ENCODE measurements at regions not wholly inside any gene's neighbourhood (a gene's known extent, or its start where the extent isn't known, plus 50 kb on each side); places are given as distances from the start of the nearest gene placed in this dataset.

- Histone ChIP-seq H3K27ac (ENCODE audit: low read depth in 1 of 2, low read length in 2 of 2) (no peak overlapping the region), H3K27me3 (ENCODE audit: control insufficient read depth in 1 of 2, insufficient read depth in 2 of 2, low read length in 2 of 2) (no peaks in the 10 kb centered on the region), H3K9me3 (ENCODE audit: control insufficient read depth in 1 of 2, insufficient read depth in 1 of 2, low read length in 2 of 2) (no peaks in the 10 kb centered on the region), H3K4me3 (ENCODE audit: low read length) (no peak overlapping the region), H3K36me3 (ENCODE audit: insufficient read depth, low read length) (no peaks in the 10 kb centered on the region), H3K4me1 (ENCODE audit: insufficient read depth, low read length) (no peaks in the 10 kb centered on the region)
- H3K27ac Mint-ChIP-seq = no peak overlapping the region
- H3K4me3 Mint-ChIP-seq = no peak overlapping the region
- CTCF ChIA-PET = no interaction called here
- DNase-seq (no peak), ATAC-seq (ENCODE audit: poor library complexity) (no peak)
- peaks cover 8% of the 10 kb centered on the region for H3K9me3 Mint-ChIP-seq
- POLR2A ChIA-PET = no interaction called here
- intact Hi-C loops (cut with DNase I, micrococcal nuclease) = no loop called here
- no peaks in the 10 kb centered on the region for H3K36me3 Mint-ChIP-seq (ENCODE audit: low read depth)
- H3K27me3 Mint-ChIP-seq = peaks cover 7% of the 10 kb centered on the region
- TF ChIP-seq, protein P1, sequence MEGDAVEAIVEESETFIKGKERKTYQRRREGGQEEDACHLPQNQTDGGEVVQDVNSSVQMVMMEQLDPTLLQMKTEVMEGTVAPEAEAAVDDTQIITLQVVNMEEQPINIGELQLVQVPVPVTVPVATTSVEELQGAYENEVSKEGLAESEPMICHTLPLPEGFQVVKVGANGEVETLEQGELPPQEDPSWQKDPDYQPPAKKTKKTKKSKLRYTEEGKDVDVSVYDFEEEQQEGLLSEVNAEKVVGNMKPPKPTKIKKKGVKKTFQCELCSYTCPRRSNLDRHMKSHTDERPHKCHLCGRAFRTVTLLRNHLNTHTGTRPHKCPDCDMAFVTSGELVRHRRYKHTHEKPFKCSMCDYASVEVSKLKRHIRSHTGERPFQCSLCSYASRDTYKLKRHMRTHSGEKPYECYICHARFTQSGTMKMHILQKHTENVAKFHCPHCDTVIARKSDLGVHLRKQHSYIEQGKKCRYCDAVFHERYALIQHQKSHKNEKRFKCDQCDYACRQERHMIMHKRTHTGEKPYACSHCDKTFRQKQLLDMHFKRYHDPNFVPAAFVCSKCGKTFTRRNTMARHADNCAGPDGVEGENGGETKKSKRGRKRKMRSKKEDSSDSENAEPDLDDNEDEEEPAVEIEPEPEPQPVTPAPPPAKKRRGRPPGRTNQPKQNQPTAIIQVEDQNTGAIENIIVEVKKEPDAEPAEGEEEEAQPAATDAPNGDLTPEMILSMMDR (IDR thresholded peaks at IDR 0.05) = no peak
- H3K4me1 Mint-ChIP-seq (ENCODE audit: low read depth) = no peaks in the 10 kb centered on the region
Measured at GRCh38 chr10:89952325-89952724, 250.9 kb downstream of the KIF20B start.

DNA sequence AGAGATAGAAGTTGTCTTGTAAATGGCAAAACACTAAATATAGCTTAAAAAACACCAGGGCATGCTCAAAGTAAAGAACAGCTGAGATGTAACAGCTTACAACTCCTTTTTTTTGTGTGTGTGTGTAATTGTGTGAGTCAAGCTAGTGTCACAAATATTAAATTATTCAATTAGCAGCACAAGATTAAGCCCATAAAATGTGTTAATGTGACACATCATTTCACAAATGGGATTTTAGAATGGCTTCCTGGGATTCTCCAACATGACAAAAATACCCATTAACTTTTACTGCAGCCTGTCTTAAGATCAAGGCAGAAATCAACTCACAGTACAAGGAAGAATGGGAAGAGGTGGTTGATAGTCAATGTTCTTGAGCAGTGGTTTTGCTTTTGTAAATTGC lies 251.4 kb downstream of the KIF20B start:
- no peak overlapping the region for H3K4me3 ChIP-seq (ENCODE audit: low read length)
- Mint-ChIP-seq H3K27me3 (peaks cover 7% of the 10 kb centered on the region), H3K4me1 (ENCODE audit: low read depth) (no peaks in the 10 kb centered on the region), H3K36me3 (ENCODE audit: low read depth) (no peaks in the 10 kb centered on the region), H3K9me3 (peaks cover 5% of the 10 kb centered on the region), H3K4me3 (no peak overlapping the region), H3K27ac (no peak overlapping the region)
- TF ChIP-seq, protein P1 (IDR thresholded peaks at IDR 0.05) = no peak
- H3K27ac ChIP-seq (ENCODE audit: low read depth in 1 of 2, low read length in 2 of 2) = no peak overlapping the region
- H3K27me3 ChIP-seq (ENCODE audit: control insufficient read depth in 1 of 2, insufficient read depth in 2 of 2, low read length in 2 of 2) = no peaks in the 10 kb centered on the region
- no peaks in the 10 kb centered on the region for H3K4me1 ChIP-seq (ENCODE audit: insufficient read depth, low read length)
- CTCF ChIA-PET = no interaction called here
- no peak for ATAC-seq (ENCODE audit: poor library complexity)
- POLR2A ChIA-PET = no interaction called here
- no peaks in the 10 kb centered on the region for H3K36me3 ChIP-seq (ENCODE audit: insufficient read depth, low read length)
- intact Hi-C loops (cut with DNase I, micrococcal nuclease) = no loop called here
- DNase-seq = no peak
- no peaks in the 10 kb centered on the region for H3K9me3 ChIP-seq (ENCODE audit: control insufficient read depth in 1 of 2, insufficient read depth in 1 of 2, low read length in 2 of 2)

DNA sequence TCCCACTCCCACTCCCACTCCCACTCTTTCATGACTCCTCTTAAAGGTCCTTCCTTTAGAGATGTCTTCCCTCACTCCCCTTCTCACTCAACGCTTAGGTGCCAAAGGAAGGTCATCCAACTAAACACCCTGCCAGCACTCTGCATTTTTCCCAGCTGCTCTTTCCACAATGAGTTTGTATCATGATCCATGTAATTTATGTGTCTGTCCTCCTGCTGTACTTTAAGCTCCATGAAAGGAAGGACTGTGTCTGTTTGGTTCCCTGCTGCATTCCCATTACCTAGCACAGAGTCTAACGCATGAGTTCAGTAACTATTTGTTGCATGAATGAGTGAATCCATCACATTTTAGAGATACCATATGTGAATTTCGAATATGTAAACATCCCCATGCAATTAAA lies 252.7 kb downstream of the KIF20B start:
- ATAC-seq (ENCODE audit: poor library complexity) = no peak

More for the DNA sequence above, 252.7 kb downstream of the KIF20B start:
- H3K36me3 Mint-ChIP-seq (ENCODE audit: low read depth) = no peaks in the 10 kb centered on the region
- POLR2A ChIA-PET = no interaction called here
- CTCF ChIA-PET = no interaction called here
- no peak overlapping the region for H3K4me3 ChIP-seq (ENCODE audit: low read length)
- H3K27me3 ChIP-seq (ENCODE audit: control insufficient read depth in 1 of 2, insufficient read depth in 2 of 2, low read length in 2 of 2) = no peaks in the 10 kb centered on the region
- H3K9me3 ChIP-seq (ENCODE audit: control insufficient read depth in 1 of 2, insufficient read depth in 1 of 2, low read length in 2 of 2) = no peaks in the 10 kb centered on the region
- TF ChIP-seq, protein P1 (IDR thresholded peaks at IDR 0.05) = no peak
- no peak overlapping the region for H3K27ac ChIP-seq (ENCODE audit: low read depth in 1 of 2, low read length in 2 of 2)
- H3K4me3 Mint-ChIP-seq = no peak overlapping the region
- H3K4me1 ChIP-seq (ENCODE audit: insufficient read depth, low read length) = no peaks in the 10 kb centered on the region
- intact Hi-C loops (cut with DNase I, micrococcal nuclease) = no loop called here
- H3K9me3 Mint-ChIP-seq = no peaks in the 10 kb centered on the region
- H3K36me3 ChIP-seq (ENCODE audit: insufficient read depth, low read length) = no peaks in the 10 kb centered on the region
- H3K27me3 Mint-ChIP-seq = peaks cover 7% of the 10 kb centered on the region
- no peaks in the 10 kb centered on the region for H3K4me1 Mint-ChIP-seq (ENCODE audit: low read depth)
- H3K27ac Mint-ChIP-seq = no peak overlapping the region
- DNase-seq = no peak

All from CD4-positive, alpha-beta T cell (primary cell).